HepG2 (cell line): ENCODE measurements at regions not wholly inside any gene's neighbourhood (a gene's known extent, or its start where the extent isn't known, plus 50 kb on each side); places are given as distances from the start of the nearest gene placed in this dataset.

ENCODE experiments used
- ISL2 ChIP-seq: sonication (generic); formaldehyde crosslinking; IDR thresholded peaks from 2 replicates; pipeline ENCODE4 v1.5.0; 2020; ENCODE audit warnings: missing genetic modification reagents
- NCOA2 ChIP-seq: sonication (generic); formaldehyde crosslinking; IDR thresholded peaks from 2 replicates; pipeline ENCODE4 v1.8.0; 2022; ENCODE audit warnings: inconsistent platforms
- PHB2 ChIP-seq: fragments of 450-650 bp; IDR thresholded peaks from 2 replicates; pipeline ENCODE4 v1.6.1; 2018; ENCODE audit not compliant: partially characterized antibody
- ZFP82 ChIP-seq: sonication (generic); formaldehyde crosslinking; IDR thresholded peaks from 2 replicates; pipeline ENCODE4 v1.5.1; 2020; ENCODE audit warnings: mild to moderate bottlenecking, missing genetic modification reagents, borderline replicate concordance
- ZNF143 ChIP-seq: sonication (generic); formaldehyde crosslinking; IDR thresholded peaks from 2 replicates; pipeline ENCODE4 v1.4.0; 2020; ENCODE audit warnings: missing genetic modification reagents
- ZNF674 ChIP-seq: sonication (generic); formaldehyde crosslinking; IDR thresholded peaks from 2 replicates; pipeline ENCODE4 v1.5.0; 2020; ENCODE audit warnings: low read depth, mild to moderate bottlenecking, missing genetic modification reagents

GRCh38 chr2:122506620-122507019 is 751.2 kb downstream of the TSN start:
- TF ChIP-seq ISL2 (CRISPR knock-in tag) (no peak), PHB2 (no peak), NCOA2 (CRISPR knock-in tag) (no peak), ZFP82 (CRISPR knock-in tag) (no peak), ZNF674 (CRISPR knock-in tag) (no peak), ZNF143 (CRISPR knock-in tag) (no peak)
